Rectal smooth muscle tissue (tissue), 1 donor: ENCODE measurements at regions not wholly inside any gene's neighbourhood (a gene's known extent, or its start where the extent isn't known, plus 50 kb on each side); places are given as distances from the start of the nearest gene placed in this dataset.

Experiments used
- H3K27ac ChIP-seq: one replicate; pipeline ENCODE4 v1.7.0; 2013; ENCODE audit warnings: low read depth, low read length, inconsistent platforms
- H3K27me3 ChIP-seq: one replicate; pipeline ENCODE4 v1.7.0; 2013; ENCODE audit warnings: low read length; ENCODE audit not compliant: control insufficient read depth, insufficient read depth
- H3K36me3 ChIP-seq: one replicate; pipeline ENCODE4 v1.7.0; 2013; ENCODE audit warnings: low read length; ENCODE audit not compliant: control insufficient read depth, insufficient read depth
- H3K4me1 ChIP-seq: one replicate; pipeline ENCODE4 v1.7.0; 2013; ENCODE audit warnings: low read length; ENCODE audit not compliant: control insufficient read depth, insufficient read depth
- H3K4me3 ChIP-seq: one replicate; pipeline ENCODE4 v1.7.0; 2013; ENCODE audit warnings: low read length
- H3K9ac ChIP-seq: one replicate; pipeline ENCODE4 v1.7.0; 2013; ENCODE audit warnings: low read length

DNA sequence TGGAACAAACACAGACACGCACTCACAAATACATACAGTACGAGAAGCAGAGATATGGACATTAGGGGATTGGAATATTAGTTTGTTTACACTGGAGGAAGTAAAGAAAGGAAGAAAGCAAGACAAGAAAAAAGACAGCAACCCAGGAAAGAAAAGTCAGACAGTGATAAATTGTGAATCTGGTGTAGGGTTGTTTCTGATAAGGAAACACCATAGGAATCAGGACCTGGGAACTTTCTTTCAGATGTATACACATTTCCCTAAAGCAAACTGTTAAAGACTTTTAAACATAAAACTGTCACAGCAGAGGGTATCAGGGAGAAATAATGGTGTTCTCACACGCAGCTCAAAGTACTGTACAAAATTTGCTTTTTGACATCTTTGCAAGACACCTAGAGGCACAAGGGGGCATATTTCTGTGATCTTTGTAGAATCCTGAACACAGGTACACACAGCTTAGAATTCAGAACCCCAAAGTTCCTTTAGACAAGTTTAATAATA lies 153.7 kb downstream of the TUSC7 start:
- Histone ChIP-seq H3K9ac (no peak overlapping the region), H3K27me3 (no peaks in the 10 kb centered on the region), H3K27ac (no peak overlapping the region), H3K4me1 (peaks cover 5% of the 10 kb centered on the region), H3K4me3 (no peak overlapping the region), H3K36me3 (no peaks in the 10 kb centered on the region)

GRCh38 chr3:116863822-116864589 lies 154.4 kb downstream of the TUSC7 start:
- Histone ChIP-seq H3K36me3 (no peaks in the 10 kb centered on the region), H3K4me3 (peak overlapping the region; percentile 53), H3K27me3 (no peaks in the 10 kb centered on the region), H3K4me1 (peaks cover 5% of the 10 kb centered on the region), H3K9ac (no peak overlapping the region), H3K27ac (no peak overlapping the region)

- Histone ChIP-seq H3K4me1 (peaks cover 5% of the 10 kb centered on the region), H3K4me3 (no peak overlapping the region), H3K27ac (no peak overlapping the region), H3K27me3 (no peaks in the 10 kb centered on the region), H3K9ac (no peak overlapping the region), H3K36me3 (no peaks in the 10 kb centered on the region)
Measured at GRCh38 chr3:116864590-116864927, 155.0 kb downstream of the TUSC7 start.

- Histone ChIP-seq H3K36me3 (no peaks in the 10 kb centered on the region), H3K27me3 (no peaks in the 10 kb centered on the region), H3K27ac (no peak overlapping the region), H3K4me3 (no peak overlapping the region), H3K4me1 (no peaks in the 10 kb centered on the region), H3K9ac (no peak overlapping the region)
Measured at GRCh38 chr3:116870379-116870778, 160.8 kb downstream of the TUSC7 start.

- Histone ChIP-seq H3K27ac (no peak overlapping the region), H3K27me3 (no peaks in the 10 kb centered on the region), H3K36me3 (no peaks in the 10 kb centered on the region), H3K4me1 (no peaks in the 10 kb centered on the region), H3K9ac (no peak overlapping the region), H3K4me3 (no peak overlapping the region)
Measured at GRCh38 chr3:116871905-116872304, 162.3 kb downstream of the TUSC7 start.

DNA sequence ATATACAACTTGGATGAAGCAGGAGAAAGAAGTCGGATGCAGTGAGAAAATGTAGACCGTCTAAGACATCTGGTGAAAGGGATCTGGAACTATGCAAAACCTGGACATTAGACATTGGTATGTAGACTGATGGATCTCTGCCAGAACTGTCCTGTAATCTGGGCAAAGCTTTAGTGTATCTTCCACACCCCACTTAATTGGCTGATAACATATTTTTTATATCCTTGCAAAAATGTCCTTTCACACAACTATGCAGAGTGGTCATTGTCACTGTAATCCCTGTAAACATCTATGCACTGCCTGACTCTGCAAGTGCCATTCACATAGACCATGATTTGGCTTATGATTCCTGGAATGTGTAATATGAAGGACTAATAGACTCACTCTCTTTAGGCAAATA lies 163.1 kb downstream of the TUSC7 start:
- no peaks in the 10 kb centered on the region for H3K36me3 ChIP-seq
- no peak overlapping the region for H3K4me3 ChIP-seq
- H3K4me1 ChIP-seq = no peaks in the 10 kb centered on the region
- H3K27ac ChIP-seq = no peak overlapping the region
- H3K9ac ChIP-seq = no peak overlapping the region
- no peaks in the 10 kb centered on the region for H3K27me3 ChIP-seq

DNA sequence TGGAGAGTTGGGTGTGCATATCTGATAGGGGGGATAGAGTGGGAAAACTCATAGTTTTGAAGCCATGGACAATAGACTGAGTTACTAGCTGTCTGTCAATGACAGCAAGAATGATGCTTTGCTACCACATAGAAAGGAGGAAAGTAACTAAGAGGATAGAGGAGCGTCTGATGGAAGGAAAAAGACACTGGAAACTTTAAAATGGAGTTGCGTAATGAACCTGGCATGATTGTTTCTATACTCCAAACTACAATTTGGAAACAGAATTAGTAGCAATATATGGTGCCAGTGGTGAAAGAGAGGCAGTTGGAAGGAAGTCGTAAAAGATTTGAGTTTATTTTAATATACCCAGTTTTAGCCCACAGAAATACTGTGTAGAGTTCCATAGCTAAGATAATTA lies 163.6 kb downstream of the TUSC7 start:
- no peak overlapping the region for H3K9ac ChIP-seq
- H3K27me3 ChIP-seq = no peaks in the 10 kb centered on the region
- no peak overlapping the region for H3K4me3 ChIP-seq
- no peak overlapping the region for H3K27ac ChIP-seq
- no peaks in the 10 kb centered on the region for H3K36me3 ChIP-seq
- no peaks in the 10 kb centered on the region for H3K4me1 ChIP-seq

- Histone ChIP-seq H3K4me1 (no peaks in the 10 kb centered on the region), H3K27ac (no peak overlapping the region), H3K9ac (no peak overlapping the region), H3K27me3 (no peaks in the 10 kb centered on the region), H3K36me3 (no peaks in the 10 kb centered on the region), H3K4me3 (no peak overlapping the region)
Measured at GRCh38 chr3:116877968-116878367, 168.4 kb downstream of the TUSC7 start.

DNA sequence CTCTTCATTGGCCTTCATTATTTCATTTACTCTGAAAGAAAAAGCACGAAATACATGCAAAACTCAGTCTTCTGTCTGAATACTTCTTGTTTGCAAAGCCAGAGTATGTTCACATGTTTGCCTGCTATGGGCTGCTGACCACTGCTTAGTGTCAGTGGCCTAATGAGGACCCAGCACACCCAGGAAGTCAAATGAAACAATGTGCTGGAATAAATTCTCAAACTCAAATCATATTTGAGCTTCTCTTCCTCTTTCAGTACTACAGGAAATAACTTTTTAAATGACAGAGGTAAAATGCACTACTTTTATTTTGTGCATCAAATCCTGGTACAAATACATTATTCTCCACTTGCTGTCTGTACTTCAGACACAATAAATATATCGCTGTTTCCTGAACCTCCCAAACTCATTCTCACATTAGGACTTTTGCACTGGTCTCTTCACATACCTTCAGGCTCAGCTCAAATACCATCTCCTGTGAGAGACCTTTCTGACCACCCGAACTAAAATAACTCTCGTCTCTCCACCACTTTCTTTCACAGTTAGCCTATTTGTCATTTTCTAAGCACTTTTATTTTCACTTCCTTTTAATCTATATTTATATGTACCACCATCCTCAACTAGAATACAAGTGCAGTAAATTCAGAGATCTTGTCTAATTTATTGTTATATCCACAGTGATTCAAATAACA lies 176.8 kb downstream of the TUSC7 start:
- Histone ChIP-seq H3K4me3 (no peak overlapping the region), H3K36me3 (no peaks in the 10 kb centered on the region), H3K27me3 (no peaks in the 10 kb centered on the region), H3K9ac (no peak overlapping the region), H3K27ac (no peak overlapping the region), H3K4me1 (no peaks in the 10 kb centered on the region)

DNA sequence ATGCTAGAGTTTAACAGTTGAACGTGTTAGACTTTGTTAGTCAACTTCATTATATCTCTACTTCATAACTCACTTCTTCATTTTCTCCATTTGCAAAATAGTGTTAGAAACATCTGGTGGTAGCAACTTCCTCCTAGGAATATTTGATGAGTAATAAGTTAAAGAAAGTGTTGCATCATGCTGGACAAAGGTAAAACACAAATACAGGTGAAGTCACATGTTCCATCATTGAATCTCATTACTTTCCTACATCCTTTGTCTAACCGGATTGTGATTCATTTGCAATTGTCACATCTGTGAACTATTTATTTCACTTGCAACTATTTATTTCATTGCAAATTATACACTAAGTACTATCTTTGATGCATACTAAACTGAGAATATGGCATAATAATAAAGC lies 186.5 kb downstream of the TUSC7 start:
- Histone ChIP-seq H3K4me3 (no peak overlapping the region), H3K36me3 (no peaks in the 10 kb centered on the region), H3K27ac (no peak overlapping the region), H3K9ac (no peak overlapping the region), H3K4me1 (no peaks in the 10 kb centered on the region), H3K27me3 (no peaks in the 10 kb centered on the region)

- H3K4me1 ChIP-seq = no peaks in the 10 kb centered on the region
Measured at GRCh38 chr3:116897382-116897781, 187.8 kb downstream of the TUSC7 start.

GRCh38 chr3:116899253-116899652 lies 189.7 kb downstream of the TUSC7 start:
- Histone ChIP-seq H3K27ac (no peak overlapping the region), H3K4me3 (no peak overlapping the region), H3K36me3 (no peaks in the 10 kb centered on the region), H3K4me1 (no peaks in the 10 kb centered on the region), H3K9ac (no peak overlapping the region), H3K27me3 (no peaks in the 10 kb centered on the region)

More at GRCh38 chr3:116897382-116897781, 187.8 kb downstream of the TUSC7 start:
- Histone ChIP-seq H3K36me3 (no peaks in the 10 kb centered on the region), H3K9ac (no peak overlapping the region), H3K27ac (no peak overlapping the region), H3K27me3 (no peaks in the 10 kb centered on the region), H3K4me3 (no peak overlapping the region)

DNA sequence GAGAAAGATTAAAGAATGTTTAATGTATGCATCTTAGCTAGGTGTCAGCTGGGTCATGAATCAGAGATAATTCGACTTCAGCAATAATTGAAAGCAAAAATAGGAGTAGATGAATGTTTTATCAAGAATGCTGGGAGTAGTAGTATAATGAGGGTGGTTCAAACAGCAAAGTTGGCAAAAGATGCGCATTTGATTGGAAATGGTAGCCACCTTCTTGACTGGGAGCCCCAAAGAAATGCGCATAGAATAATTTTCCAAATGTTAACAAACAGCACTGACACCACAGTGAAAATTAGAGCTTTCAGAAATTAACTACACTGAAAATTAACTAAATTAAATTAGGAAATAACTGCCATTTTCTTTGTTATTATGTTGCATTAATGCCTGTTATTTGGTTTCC lies 195.8 kb downstream of the TUSC7 start:
- no peaks in the 10 kb centered on the region for H3K4me1 ChIP-seq
- H3K27ac ChIP-seq = no peak overlapping the region
- no peak overlapping the region for H3K9ac ChIP-seq
- H3K4me3 ChIP-seq = no peak overlapping the region
- no peaks in the 10 kb centered on the region for H3K27me3 ChIP-seq
- no peaks in the 10 kb centered on the region for H3K36me3 ChIP-seq
